GM18868 (cell line): ENCODE measurements at regions not wholly inside any gene's neighbourhood (a gene's known extent, or its start where the extent isn't known, plus 50 kb on each side); places are given as distances from the start of the nearest gene placed in this dataset.

Experiments
- ATAC-seq: cut with Tn5 transposase; IDR thresholded peaks from one replicate; pipeline ENCODE4 v1.9.1; 2021; ENCODE audit warnings: mild to moderate bottlenecking, moderate library complexity; ENCODE audit not compliant: unreplicated experiment

- ATAC-seq: no peak
These were observed 237.9 kb upstream of the GATB start for GRCh38 chr4:151998723-151999122.

GRCh38 chr4:151997461-151997860 is 236.7 kb upstream of the GATB start:
- ATAC-seq: no peak

GRCh38 chr4:151994429-151994828 is 233.6 kb upstream of the GATB start:
- no peak for ATAC-seq

GRCh38 chr4:151993521-151993920 is 232.7 kb upstream of the GATB start:
- no peak for ATAC-seq

GRCh38 chr4:151992332-151993154 is 231.7 kb upstream of the GATB start:
- ATAC-seq: no peak

- ATAC-seq: no peak
These were observed 231.0 kb upstream of the GATB start for GRCh38 chr4:151991884-151992167.

GRCh38 chr4:151991001-151991883 is 230.4 kb upstream of the GATB start:
- ATAC-seq: no peak

- ATAC-seq: no peak
These were observed 229.4 kb upstream of the GATB start for GRCh38 chr4:151990201-151990600.

- no peak for ATAC-seq
These were observed 227.8 kb upstream of the GATB start for GRCh38 chr4:151988591-151988990.

GRCh38 chr4:151987606-151988005 is 226.8 kb upstream of the GATB start:
- no peak for ATAC-seq

GRCh38 chr4:151983854-151984253 is 223.0 kb upstream of the GATB start:
- ATAC-seq: no peak

GRCh38 chr4:151979819-151980218 is 219.0 kb upstream of the GATB start:
- ATAC-seq: no peak

- no peak for ATAC-seq
These were observed 207.8 kb upstream of the GATB start for GRCh38 chr4:151968643-151969042.

GRCh38 chr4:151967074-151967473 is 206.3 kb upstream of the GATB start:
- no peak for ATAC-seq

- no peak for ATAC-seq
These were observed 201.5 kb upstream of the GATB start for GRCh38 chr4:151962138-151962823.

GRCh38 chr4:151961456-151961855 is 200.6 kb upstream of the GATB start:
- ATAC-seq: no peak

GRCh38 chr4:151960449-151961230 is 199.8 kb upstream of the GATB start:
- no peak for ATAC-seq

- ATAC-seq: no peak
These were observed 196.3 kb upstream of the GATB start for GRCh38 chr4:151957153-151957552.

- ATAC-seq: no peak
These were observed 195.0 kb upstream of the GATB start for GRCh38 chr4:151955721-151956380.

GRCh38 chr4:151953795-151954372 is 193.1 kb upstream of the GATB start:
- ATAC-seq: no peak
